ENCODE measurements at regions not wholly inside any gene's neighbourhood (a gene's known extent, or its start where the extent isn't known, plus 50 kb on each side); places are given as distances from the start of the nearest gene placed in this dataset.

- no peaks in the 10 kb centered on the region for H3K4me1 ChIP-seq
- H3K4me3 ChIP-seq: no peak overlapping the region
- H3K36me3 ChIP-seq (ENCODE audit: insufficient read depth in 1 of 2, low read depth in 1 of 2): no peaks in the 10 kb centered on the region
- no peak for ATAC-seq
- H3K27ac ChIP-seq: no peak overlapping the region
- 77 to 86% (median 84%) methylated on average over 1 of the region's 1 CpG for WGBS, 3 donors
- no peak for TF ChIP-seq CTCF (IDR thresholded peaks at IDR 0.05)
- intact Hi-C loops (cut with DNase I): no loop called here
- no peak for DNase-seq
- H3K9me3 ChIP-seq: no peaks in the 10 kb centered on the region
- H3K27me3 ChIP-seq (ENCODE audit: insufficient read depth in 3 of 3, low read length in 2 of 3): no peaks in the 10 kb centered on the region
These were observed 106.3 kb upstream of the FTMT start for GRCh38 chr5:121745407-121745806.

- Histone ChIP-seq H3K27ac (no peak overlapping the region), H3K27me3 (ENCODE audit: insufficient read depth in 3 of 3, low read length in 2 of 3) (no peaks in the 10 kb centered on the region), H3K4me3 (no peak overlapping the region), H3K36me3 (ENCODE audit: insufficient read depth in 1 of 2, low read depth in 1 of 2) (no peaks in the 10 kb centered on the region), H3K9me3 (no peaks in the 10 kb centered on the region), H3K4me1 (no peaks in the 10 kb centered on the region)
- DNase-seq: no peak
- ATAC-seq: no peak
- TF ChIP-seq CTCF (IDR thresholded peaks at IDR 0.05): no peak
- intact Hi-C loops (cut with DNase I): no loop called here
These were observed 104.9 kb upstream of the FTMT start for GRCh38 chr5:121746763-121747162.

GRCh38 chr5:121748686-121749085 lies 103.0 kb upstream of the FTMT start:
- no peaks in the 10 kb centered on the region for H3K4me1 ChIP-seq
- ATAC-seq (peak in 1 of 4 donors; percentile 27), DNase-seq (no peak)
- no peaks in the 10 kb centered on the region for H3K27me3 ChIP-seq (ENCODE audit: insufficient read depth in 3 of 3, low read length in 2 of 3)
- H3K9me3 ChIP-seq: no peaks in the 10 kb centered on the region
- H3K4me3 ChIP-seq: no peak overlapping the region
- H3K27ac ChIP-seq: no peak overlapping the region
- intact Hi-C loops (cut with DNase I): no loop called here
- no peak for TF ChIP-seq CTCF (IDR thresholded peaks at IDR 0.05)
- no peaks in the 10 kb centered on the region for H3K36me3 ChIP-seq (ENCODE audit: insufficient read depth in 1 of 2, low read depth in 1 of 2)

- Histone ChIP-seq H3K9me3 (no peaks in the 10 kb centered on the region), H3K4me3 (no peak overlapping the region), H3K4me1 (no peaks in the 10 kb centered on the region), H3K36me3 (ENCODE audit: insufficient read depth in 1 of 2, low read depth in 1 of 2) (no peaks in the 10 kb centered on the region), H3K27me3 (ENCODE audit: insufficient read depth in 3 of 3, low read length in 2 of 3) (no peaks in the 10 kb centered on the region), H3K27ac (no peak overlapping the region)
- ATAC-seq (no peak), DNase-seq (no peak)
- 88 to 98% (median 90%) methylated on average over 1 of the region's 1 CpG for WGBS, 3 donors
- no peak for TF ChIP-seq CTCF (IDR thresholded peaks at IDR 0.05)
- intact Hi-C loops (cut with DNase I): no loop called here
These were observed 99.5 kb upstream of the FTMT start for GRCh38 chr5:121752149-121752548.

GRCh38 chr5:121755266-121755665 lies 96.4 kb upstream of the FTMT start:
- H3K27ac ChIP-seq: no peak overlapping the region
- WGBS, 3 donors: 73 to 82% (median 74%) methylated on average over 4 of the region's 4 CpGs

More at GRCh38 chr5:121755266-121755665, 96.4 kb upstream of the FTMT start:
- no peak for ATAC-seq
- Histone ChIP-seq H3K27me3 (ENCODE audit: insufficient read depth in 3 of 3, low read length in 2 of 3) (no peaks in the 10 kb centered on the region), H3K4me1 (no peaks in the 10 kb centered on the region), H3K4me3 (no peak overlapping the region), H3K9me3 (no peaks in the 10 kb centered on the region), H3K36me3 (ENCODE audit: insufficient read depth in 1 of 2, low read depth in 1 of 2) (no peaks in the 10 kb centered on the region)
- no peak for DNase-seq
- no peak for TF ChIP-seq CTCF (IDR thresholded peaks at IDR 0.05)
- intact Hi-C loops (cut with DNase I): no loop called here

Measured in psoas muscle (tissue), 7 donors.